ENCODE measurements at regions not wholly inside any gene's neighbourhood (a gene's known extent, or its start where the extent isn't known, plus 50 kb on each side); places are given as distances from the start of the nearest gene placed in this dataset.

DNA sequence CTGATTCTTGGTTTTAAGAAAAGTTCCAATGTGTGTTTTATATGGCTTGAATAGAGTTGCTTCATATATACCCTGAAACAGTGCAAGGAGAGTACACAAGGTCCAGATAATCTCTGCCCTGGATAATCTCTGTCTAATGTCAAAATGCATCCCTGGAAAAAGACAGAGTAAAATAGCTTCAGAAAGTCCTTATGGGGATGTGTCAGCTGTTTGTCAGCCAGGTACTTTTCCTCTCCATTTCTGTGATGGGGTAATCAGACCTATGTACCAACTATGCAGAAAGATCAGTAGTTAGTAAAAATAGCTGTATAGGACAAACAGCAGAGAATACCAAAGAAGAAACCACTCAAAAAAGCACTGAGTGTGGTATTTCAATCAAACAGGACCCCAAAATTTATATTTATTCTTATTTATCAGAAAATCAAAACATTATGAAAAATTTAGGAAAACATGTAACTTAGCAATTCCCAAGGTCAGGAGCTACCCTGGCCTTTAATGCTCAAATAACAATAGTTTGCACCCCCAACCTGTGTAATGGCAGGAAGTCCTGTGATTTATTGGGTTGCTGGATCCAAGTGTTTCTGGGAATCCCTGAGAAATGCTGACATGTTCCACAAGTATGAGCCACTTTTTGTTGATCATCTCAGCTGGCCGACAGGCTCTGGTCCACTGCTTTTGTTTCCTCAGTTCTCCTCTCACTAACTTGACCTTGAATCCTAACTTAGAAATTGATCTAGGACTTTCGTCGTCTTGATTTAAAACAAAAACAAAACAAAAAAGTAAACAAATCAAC, 69.6 kb downstream of the MDH1 start:
- no peak for DNase-seq
- H3K36me3 ChIP-seq (ENCODE audit: low read depth) = no peaks in the 10 kb centered on the region

DNA sequence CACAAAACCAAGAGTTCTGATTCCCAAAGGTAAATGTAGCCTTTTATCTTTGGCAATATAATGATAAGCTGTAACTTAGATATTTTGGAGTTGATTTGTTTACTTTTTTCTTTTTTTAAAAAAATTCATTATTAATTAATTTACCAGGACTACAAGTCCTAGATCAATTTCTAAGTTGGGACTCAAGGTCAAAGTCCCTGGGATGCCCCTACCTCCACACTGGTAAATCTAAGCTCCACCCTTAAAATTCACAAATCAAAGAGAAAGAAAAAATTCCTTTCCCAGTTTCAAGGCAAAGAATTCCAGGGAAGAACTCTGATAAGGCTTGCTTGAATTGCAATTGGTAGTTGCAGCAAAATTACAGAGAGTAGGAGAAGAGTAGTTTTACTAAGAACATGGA, 71.3 kb downstream of the MDH1 start:
- ATAC-seq = no peak

More for the DNA sequence above, 69.6 kb downstream of the MDH1 start:
- TF ChIP-seq, protein P1, sequence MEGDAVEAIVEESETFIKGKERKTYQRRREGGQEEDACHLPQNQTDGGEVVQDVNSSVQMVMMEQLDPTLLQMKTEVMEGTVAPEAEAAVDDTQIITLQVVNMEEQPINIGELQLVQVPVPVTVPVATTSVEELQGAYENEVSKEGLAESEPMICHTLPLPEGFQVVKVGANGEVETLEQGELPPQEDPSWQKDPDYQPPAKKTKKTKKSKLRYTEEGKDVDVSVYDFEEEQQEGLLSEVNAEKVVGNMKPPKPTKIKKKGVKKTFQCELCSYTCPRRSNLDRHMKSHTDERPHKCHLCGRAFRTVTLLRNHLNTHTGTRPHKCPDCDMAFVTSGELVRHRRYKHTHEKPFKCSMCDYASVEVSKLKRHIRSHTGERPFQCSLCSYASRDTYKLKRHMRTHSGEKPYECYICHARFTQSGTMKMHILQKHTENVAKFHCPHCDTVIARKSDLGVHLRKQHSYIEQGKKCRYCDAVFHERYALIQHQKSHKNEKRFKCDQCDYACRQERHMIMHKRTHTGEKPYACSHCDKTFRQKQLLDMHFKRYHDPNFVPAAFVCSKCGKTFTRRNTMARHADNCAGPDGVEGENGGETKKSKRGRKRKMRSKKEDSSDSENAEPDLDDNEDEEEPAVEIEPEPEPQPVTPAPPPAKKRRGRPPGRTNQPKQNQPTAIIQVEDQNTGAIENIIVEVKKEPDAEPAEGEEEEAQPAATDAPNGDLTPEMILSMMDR (IDR thresholded peaks at IDR 0.05) = no peak
- intact Hi-C loops (cut with DNase I, micrococcal nuclease) = no loop called here
- no peaks in the 10 kb centered on the region for H3K4me1 ChIP-seq (ENCODE audit: low read depth)
- no peaks in the 10 kb centered on the region for H3K9me3 ChIP-seq
- no peak for ATAC-seq
- H3K4me3 ChIP-seq = no peak overlapping the region

DNA sequence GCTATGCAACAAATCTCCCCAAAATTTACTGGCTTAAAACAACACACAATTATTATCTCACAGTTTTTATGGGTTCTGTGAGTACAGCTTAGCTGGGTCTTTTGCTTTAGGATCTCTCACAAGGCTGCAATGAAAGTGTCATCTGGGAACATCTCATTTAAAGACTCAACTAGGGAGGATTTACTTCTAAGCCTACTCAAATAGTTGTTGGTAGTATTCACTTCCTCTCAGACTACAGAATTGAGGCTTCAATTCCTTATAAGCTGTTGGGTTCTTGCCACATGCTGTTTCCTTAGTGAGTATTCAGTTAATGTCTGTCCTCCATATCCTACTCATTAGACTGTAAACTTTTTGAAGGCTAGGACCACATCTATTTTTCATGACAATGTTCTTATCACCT, 72.3 kb downstream of the MDH1 start:
- intact Hi-C loops (cut with DNase I, micrococcal nuclease) = no loop called here
- Histone ChIP-seq H3K9me3 (no peaks in the 10 kb centered on the region), H3K4me3 (no peak overlapping the region), H3K36me3 (ENCODE audit: low read depth) (no peaks in the 10 kb centered on the region), H3K4me1 (ENCODE audit: low read depth) (no peaks in the 10 kb centered on the region)
- no peak for DNase-seq
- ATAC-seq = no peak
- TF ChIP-seq, protein P1 (IDR thresholded peaks at IDR 0.05) = no peak

More for the DNA sequence above, 71.3 kb downstream of the MDH1 start:
- Histone ChIP-seq H3K4me1 (ENCODE audit: low read depth) (no peaks in the 10 kb centered on the region), H3K36me3 (ENCODE audit: low read depth) (no peaks in the 10 kb centered on the region), H3K9me3 (no peaks in the 10 kb centered on the region), H3K4me3 (no peak overlapping the region)
- intact Hi-C loops (cut with DNase I, micrococcal nuclease) = no loop called here
- no peak for DNase-seq
- TF ChIP-seq, protein P1 (IDR thresholded peaks at IDR 0.05) = no peak

DNA sequence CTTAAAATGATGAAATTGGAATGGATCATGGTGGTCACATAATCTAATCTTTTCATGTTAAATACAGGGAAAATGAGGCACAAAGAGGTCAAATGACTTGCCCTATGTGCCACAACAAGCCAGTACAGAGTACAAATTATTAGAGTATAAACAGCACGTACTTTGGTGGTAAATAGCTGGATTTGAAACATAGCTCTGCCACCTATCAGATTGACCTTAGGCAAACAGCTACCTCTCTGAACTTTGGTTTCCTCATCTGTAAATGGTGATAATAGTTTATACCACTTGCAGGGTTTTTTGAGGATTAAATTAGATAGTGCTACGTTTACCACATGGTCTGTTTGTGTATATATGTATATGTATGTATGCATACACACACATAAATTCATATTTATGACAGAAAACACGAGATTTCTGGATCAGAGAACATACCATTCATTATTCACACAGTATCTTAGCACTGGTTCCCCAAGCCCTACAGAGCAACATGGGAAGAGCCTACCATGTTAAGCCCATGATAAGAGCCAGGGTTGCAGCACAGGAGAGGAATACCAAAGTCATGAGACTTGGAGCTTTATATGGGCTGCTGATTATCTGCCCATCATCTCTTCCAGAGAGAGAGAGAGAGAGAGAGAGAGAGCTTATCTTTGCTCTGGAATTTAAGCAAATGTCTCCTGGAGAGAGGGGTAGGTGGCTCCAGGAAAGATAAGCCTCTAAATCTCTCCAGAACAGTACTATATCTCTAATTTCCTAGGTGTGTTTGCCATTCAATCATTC, 73.5 kb downstream of the MDH1 start:
- Histone ChIP-seq H3K9me3 (no peaks in the 10 kb centered on the region), H3K4me3 (no peak overlapping the region), H3K36me3 (ENCODE audit: low read depth) (no peaks in the 10 kb centered on the region), H3K4me1 (ENCODE audit: low read depth) (no peaks in the 10 kb centered on the region)
- intact Hi-C loops (cut with DNase I, micrococcal nuclease) = no loop called here
- ATAC-seq (no peak), DNase-seq (no peak)
- TF ChIP-seq, protein P1 (IDR thresholded peaks at IDR 0.05) = no peak

DNA sequence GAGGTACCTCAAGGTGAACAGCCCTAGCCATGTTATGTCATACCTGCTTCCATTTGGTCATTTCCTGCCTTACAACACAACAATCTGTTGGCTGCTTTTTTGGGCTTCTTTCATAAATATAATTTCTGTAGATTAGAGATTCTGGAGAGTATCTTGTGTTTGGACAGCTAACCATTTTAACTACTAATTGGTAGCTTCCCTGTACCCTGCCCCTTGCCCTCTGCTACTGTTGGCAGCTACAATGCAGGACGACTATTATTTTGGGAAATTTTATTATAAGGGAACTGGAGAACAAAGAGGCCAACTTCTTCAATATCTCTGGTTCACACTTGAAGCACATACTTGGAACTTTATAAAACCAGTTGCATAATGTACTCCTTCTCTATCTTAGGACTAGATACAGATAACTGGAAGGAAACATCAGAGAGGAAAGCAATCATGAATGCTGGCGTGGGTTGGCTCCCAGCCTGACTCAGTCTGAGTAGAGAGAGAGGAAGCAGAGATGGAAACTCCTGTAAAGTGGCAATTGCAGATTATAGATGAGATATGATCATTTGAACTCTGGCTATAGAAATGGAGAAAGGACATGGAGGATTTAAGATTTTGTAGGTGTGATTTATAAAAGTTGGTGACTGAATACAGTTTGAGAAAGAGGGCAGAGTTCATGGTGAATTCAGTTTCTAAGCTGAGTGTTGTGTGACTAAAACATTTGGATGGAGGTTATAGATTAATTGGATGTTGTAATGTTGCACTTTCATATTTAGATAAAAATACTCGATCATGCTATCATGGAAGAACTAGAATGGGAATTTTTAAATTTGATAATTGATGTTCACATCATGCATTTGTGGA, 74.5 kb downstream of the MDH1 start:
- intact Hi-C loops (cut with DNase I, micrococcal nuclease) = no loop called here
- no peaks in the 10 kb centered on the region for H3K4me1 ChIP-seq (ENCODE audit: low read depth)
- H3K4me3 ChIP-seq = no peak overlapping the region
- H3K36me3 ChIP-seq (ENCODE audit: low read depth) = no peaks in the 10 kb centered on the region
- TF ChIP-seq, protein P1 (IDR thresholded peaks at IDR 0.05) = no peak
- ATAC-seq = no peak
- DNase-seq = no peak
- H3K9me3 ChIP-seq = no peaks in the 10 kb centered on the region
